HG02763 (cell line): ENCODE measurements at regions not wholly inside any gene's neighbourhood (a gene's known extent, or its start where the extent isn't known, plus 50 kb on each side); places are given as distances from the start of the nearest gene placed in this dataset.

Experiments
- ATAC-seq: cut with Tn5 transposase; IDR thresholded peaks from one replicate; pipeline ENCODE4 v1.9.1; 2021; ENCODE audit warnings: mild to moderate bottlenecking, moderate library complexity; ENCODE audit not compliant: unreplicated experiment

DNA sequence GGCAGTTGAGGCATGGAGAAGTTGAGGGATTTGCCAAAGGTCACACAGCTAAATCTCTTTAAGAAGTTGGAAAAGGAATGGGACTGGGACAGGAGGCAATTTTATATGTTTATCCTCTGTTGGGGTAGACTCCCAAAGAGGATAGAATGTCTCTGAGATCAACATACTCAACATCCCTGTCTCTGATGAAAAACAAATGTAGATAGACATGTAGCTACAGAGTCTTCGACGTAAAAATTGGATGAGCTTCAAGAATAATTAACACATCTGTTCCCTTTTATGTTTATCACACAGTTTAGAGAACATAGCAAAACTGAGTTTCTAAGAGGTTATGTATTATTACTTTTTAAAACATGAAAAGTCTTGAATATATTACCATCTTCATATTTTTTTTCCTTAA lies 204.6 kb upstream of the CD180 start:
- ATAC-seq = no peak

DNA sequence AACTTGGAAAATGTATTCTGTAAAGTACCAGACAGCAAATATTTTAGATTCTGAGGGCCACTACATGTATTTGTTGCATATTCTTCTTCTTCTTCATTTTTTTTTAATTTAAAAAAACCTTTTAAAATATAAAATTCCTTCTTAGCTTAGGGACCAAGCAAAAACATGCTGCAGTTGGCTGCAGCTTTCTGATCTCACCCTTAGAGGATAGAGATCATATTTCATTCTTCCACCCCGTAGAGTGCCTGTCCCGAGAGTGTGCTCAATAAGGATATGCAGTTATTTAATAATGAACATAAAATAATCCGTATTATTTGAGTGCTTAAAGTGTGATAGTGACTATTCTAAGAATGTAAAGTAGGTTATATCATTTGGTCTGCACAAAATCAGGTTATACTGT lies 204.2 kb upstream of the CD180 start:
- no peak for ATAC-seq

DNA sequence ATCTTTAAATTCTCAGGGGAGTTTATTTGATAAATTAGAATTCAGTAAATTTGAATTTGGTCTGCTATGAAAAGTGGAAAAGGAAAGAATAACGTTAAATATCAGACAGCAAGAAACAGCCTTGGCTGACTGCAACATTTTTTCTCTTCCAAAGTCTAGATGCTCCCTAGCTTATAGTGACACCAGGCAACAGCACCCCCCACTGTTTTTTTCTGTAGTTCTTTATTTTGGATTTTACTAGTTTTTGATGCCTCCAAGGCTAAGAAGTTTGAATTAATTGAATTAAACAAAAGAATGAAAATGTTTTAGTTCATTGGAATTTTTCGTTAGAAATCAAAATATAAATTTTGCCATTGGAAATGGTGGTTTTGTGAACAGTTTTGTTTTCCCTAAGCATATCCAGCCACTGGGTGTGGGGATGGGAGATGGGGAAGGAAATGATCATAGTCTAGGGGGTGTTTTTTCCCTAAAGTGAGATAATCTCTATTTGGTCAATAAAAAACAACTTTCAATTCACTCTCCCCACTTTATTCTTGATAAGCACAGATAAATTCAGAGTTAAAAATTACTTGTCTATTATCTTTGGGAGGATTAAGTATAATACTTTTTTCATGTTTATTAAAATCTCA lies 199.3 kb upstream of the CD180 start:
- no peak for ATAC-seq

DNA sequence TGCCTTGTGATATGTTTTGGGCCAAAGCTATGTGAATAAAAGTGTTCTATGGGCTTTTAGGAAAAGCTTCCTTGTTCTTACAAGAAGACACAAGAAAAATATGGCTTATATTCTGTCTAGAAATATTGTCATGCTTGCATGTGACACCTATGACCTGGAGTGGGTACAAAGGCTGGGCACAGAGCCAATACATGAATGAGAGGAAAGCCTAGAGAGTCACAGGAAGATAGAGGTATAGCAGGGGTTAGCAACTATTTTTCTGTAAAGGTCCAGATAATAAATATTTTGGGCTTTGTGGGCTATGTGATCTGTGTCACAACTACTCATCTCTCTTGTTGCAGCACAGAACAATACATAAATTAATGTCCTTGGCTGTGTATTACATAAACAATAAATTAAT lies 196.6 kb upstream of the CD180 start:
- ATAC-seq = no peak

GRCh38 chr5:67390935-67391334 lies 194.3 kb upstream of the CD180 start:
- no peak for ATAC-seq

DNA sequence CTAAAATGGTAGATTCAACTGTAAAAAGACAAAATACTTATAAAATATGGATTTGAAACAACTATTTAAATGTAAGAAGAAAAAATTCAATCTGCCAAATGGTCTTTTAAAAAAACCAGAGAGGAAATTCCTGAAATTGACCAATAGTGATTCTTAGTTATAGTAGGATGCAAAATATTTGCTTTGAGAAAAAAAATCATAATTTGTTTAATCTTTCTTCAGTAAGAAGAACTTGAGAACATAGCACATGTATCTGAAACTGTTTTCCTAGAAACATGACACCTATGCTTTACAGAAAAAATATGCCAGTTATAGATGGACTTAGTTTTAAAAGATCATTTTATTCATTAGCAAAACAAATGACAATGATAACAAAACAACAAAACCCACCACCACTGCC lies 186.9 kb upstream of the CD180 start:
- ATAC-seq = no peak

GRCh38 chr5:67381236-67381880 lies 184.8 kb upstream of the CD180 start:
- no peak for ATAC-seq

- no peak for ATAC-seq
Measured at GRCh38 chr5:67380431-67380830, 183.8 kb upstream of the CD180 start.

- ATAC-seq = no peak
Measured at GRCh38 chr5:67379753-67380152, 183.2 kb upstream of the CD180 start.

DNA sequence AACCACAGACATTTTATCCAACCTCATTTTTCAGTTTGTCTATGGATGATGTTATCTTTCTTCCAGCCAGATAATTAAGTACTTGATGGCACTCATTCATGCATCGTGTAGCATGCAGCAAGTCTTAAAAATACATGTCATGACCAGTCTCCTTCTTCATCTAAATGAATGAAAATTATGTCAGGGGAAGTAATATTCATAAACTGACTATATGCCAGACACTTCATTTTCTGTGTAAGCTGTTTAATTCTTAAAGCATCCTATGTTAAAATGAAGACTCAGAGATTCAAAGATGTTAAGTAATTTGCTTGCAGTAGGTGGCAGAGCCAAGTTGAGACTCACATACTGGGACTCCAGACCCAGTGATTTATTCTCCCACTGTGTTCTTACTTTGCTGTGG lies 181.7 kb upstream of the CD180 start:
- ATAC-seq = no peak

DNA sequence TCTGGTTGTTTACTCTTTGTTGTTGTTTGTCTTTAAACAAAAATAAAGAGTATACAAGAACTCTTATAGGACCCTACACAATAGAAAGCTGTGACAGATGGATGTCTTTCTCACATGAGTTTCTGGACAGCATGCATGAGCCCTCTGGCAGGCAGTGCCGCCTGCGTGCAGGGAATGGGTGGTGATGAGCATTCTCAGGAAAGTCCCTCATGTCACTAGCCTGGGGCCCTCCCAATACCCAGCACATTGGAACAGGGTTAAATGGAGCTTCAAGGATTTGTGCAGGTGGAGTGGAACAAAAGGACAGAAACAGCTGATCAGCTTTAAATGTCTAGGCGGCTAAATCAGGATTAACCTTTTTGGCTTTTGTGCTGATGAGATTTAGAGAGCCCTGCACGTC lies 181.0 kb upstream of the CD180 start:
- ATAC-seq = no peak

DNA sequence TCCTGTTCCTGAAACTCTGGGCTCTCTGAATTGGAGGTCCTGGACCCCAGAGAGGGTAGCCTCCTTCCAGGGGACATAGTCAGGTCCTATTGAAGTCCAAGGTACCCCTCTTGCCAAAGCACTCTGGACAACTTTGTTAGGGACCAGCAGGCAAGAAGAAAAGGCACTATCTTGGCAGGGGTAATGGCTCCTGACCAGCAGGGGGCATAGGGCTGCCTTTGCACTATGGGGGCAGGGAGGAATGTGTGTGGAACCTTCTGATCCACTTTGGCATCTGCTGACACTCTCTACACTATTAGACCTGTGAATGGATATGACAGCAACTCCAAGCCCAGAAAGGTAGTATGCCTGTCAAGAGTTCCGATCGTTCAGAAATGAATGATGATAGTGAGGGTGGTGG lies 179.0 kb upstream of the CD180 start:
- no peak for ATAC-seq

- no peak for ATAC-seq
Measured at GRCh38 chr5:67374378-67374777, 177.8 kb upstream of the CD180 start.

- ATAC-seq = no peak
Measured at GRCh38 chr5:67373518-67373917, 176.9 kb upstream of the CD180 start.

- no peak for ATAC-seq
Measured at GRCh38 chr5:67372887-67373286, 176.3 kb upstream of the CD180 start.

- no peak for ATAC-seq
Measured at GRCh38 chr5:67371924-67372323, 175.3 kb upstream of the CD180 start.

- no peak for ATAC-seq
Measured at GRCh38 chr5:67366691-67367395, 170.2 kb upstream of the CD180 start.

DNA sequence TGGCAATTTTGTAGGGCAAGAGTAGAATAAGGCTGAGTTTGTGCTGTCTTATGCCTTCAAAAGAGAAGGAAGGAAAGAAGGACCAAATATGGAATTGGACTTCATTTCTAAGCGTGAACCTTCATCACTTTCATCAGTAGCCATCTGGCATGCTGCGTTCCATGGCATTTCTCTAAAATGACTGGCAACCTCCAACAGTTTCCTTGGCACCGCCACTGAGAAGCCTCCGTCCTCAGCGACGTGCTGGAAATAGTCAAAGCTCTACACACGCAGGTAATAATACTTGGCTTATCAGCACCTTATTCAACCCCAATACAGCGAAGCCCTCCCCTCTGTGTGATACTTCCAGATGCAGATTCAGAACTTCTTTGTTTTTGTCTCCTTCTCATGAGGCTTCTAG lies 169.7 kb upstream of the CD180 start:
- ATAC-seq = no peak

DNA sequence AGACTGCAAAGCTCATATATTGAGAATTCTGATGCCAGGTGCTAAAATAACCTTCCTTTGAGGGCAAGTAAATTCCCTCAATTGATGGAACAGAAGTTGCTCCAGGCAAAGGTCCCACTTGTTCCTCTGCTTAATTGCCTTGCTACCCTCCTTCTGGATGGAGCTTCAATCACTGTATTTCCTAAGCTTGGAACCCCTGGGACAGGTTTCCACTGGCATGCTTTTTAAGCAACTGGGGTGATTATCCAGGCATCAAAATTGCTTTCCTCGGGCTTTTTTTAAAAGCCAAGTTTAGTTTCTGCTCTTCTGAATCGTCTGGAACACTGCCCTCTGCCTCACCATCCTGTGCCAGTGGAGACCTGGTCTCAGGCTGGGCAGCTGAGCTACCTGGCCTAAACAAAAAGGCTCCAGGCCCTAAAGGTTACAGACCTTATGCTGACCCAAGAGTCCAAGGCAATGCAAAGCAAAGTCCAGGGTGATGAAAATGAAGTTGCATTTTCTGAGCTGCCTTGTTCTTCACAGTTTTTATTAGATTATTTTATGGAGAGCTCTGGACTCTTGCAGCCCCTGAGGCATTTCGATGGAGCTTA lies 167.9 kb upstream of the CD180 start:
- ATAC-seq = no peak

GRCh38 chr5:67363963-67364362 lies 167.4 kb upstream of the CD180 start:
- ATAC-seq = no peak

- no peak for ATAC-seq
Measured at GRCh38 chr5:67363180-67363709, 166.6 kb upstream of the CD180 start.
